WTC11 (cell line): ENCODE measurements at regions not wholly inside any gene's neighbourhood (a gene's known extent, or its start where the extent isn't known, plus 50 kb on each side); places are given as distances from the start of the nearest gene placed in this dataset.

Source experiments
- ATAC-seq: fragments of 200-7000 bp; cut with Tn5 transposase; 2 replicates; pipeline ENCODE4 v1.10.0; 2021; ENCODE audit warnings: mild to moderate bottlenecking, moderate library complexity
- CTCF ChIA-PET: fragments of 300-600 bp; sonication (Branson Sonifier 250); formaldehyde crosslinking; loops from one replicate; lab custom pipeline; 2021; ENCODE audit warnings: antibody characterized with exemption; lab: Charles Lee
- POLR2A ChIA-PET: fragments of 350-600 bp; sonication (Branson Sonifier 250); formaldehyde crosslinking; loops from one replicate; lab custom pipeline; 2021; ENCODE audit warnings: antibody characterized with exemption; lab: Charles Lee
- DNase-seq: peaks from one replicate; pipeline ENCODE4 v3.0.0; 2021; ENCODE audit warnings: low spot score
- H3K27ac Mint-ChIP-seq: 2 replicates; pipeline ENCODE4 v1.8.0; 2021; ENCODE audit warnings: mixed read lengths
- H3K27me3 Mint-ChIP-seq: 2 replicates; pipeline ENCODE4 v1.8.0; 2021; ENCODE audit warnings: low read depth, mild to moderate bottlenecking, moderate library complexity, mixed read lengths
- H3K36me3 Mint-ChIP-seq: 2 replicates; pipeline ENCODE4 v1.8.0; 2021; ENCODE audit warnings: mixed read lengths
- H3K4me1 Mint-ChIP-seq: 2 replicates; pipeline ENCODE4 v1.8.0; 2022; ENCODE audit warnings: mixed read lengths
- H3K4me3 Mint-ChIP-seq: 2 replicates; pipeline ENCODE4 v1.8.0; 2021; ENCODE audit warnings: mild to moderate bottlenecking, moderate library complexity, mixed read lengths
- H3K9me3 Mint-ChIP-seq: 2 replicates; pipeline ENCODE4 v1.8.0; 2021; ENCODE audit warnings: mixed read lengths
- PRDM15 ChIP-seq: sonication (generic); formaldehyde crosslinking; IDR thresholded peaks from 2 replicates; pipeline ENCODE4 v1.8.0; 2022; ENCODE audit warnings: missing genetic modification reagents
- RORB ChIP-seq: fragments of 250-450 bp; sonication (Bioruptor Pico); IDR thresholded peaks from 2 replicates; pipeline ENCODE4 v1.9.0; 2021; ENCODE audit warnings: mild to moderate bottlenecking
- SMAD4 ChIP-seq: sonication (generic); formaldehyde crosslinking; IDR thresholded peaks from 2 replicates; pipeline ENCODE4 v1.8.0; 2022; ENCODE audit warnings: mild to moderate bottlenecking, missing genetic modification reagents
- TP53 ChIP-seq: sonication (generic); formaldehyde crosslinking; IDR thresholded peaks from 2 replicates; pipeline ENCODE4 v1.8.1; 2023; ENCODE audit warnings: mild to moderate bottlenecking, missing genetic modification reagents
- ZMAT4 ChIP-seq: fragments of 250-450 bp; sonication (Bioruptor Pico); IDR thresholded peaks from 2 replicates; pipeline ENCODE4 v1.9.0; 2021; ENCODE audit warnings: mild to moderate bottlenecking
- ZNF121 ChIP-seq: sonication (generic); formaldehyde crosslinking; IDR thresholded peaks from 2 replicates; pipeline ENCODE4 v1.8.0; 2023; ENCODE audit warnings: missing genetic modification reagents
- ZNF425 ChIP-seq: fragments of 250-450 bp; sonication (Bioruptor Pico); conservative IDR thresholded peaks from 2 replicates; pipeline ENCODE4 v1.9.0; 2021; ENCODE audit warnings: mild to moderate bottlenecking
- ZNF671 ChIP-seq: fragments of 250-450 bp; sonication (Bioruptor Pico); IDR thresholded peaks from 2 replicates; pipeline ENCODE4 v1.8.0; 2021; ENCODE audit warnings: mild to moderate bottlenecking
- ZSCAN18 ChIP-seq: fragments of 250-450 bp; sonication (Bioruptor Pico); IDR thresholded peaks from 2 replicates; pipeline ENCODE4 v2.1.2; 2022; ENCODE audit warnings: mild to moderate bottlenecking, moderate library complexity
- TF ChIP-seq, protein P1 (sequence below): sonication (generic); formaldehyde crosslinking; IDR thresholded peaks from 2 replicates; pipeline ENCODE4 v1.8.0; 2022; ENCODE audit warnings: mild to moderate bottlenecking, missing genetic modification reagents
- TF ChIP-seq, protein P2 (sequence below): sonication (generic); formaldehyde crosslinking; conservative IDR thresholded peaks from 2 replicates; pipeline ENCODE4 v1.8.1; 2023; ENCODE audit warnings: mild to moderate bottlenecking, low read depth, missing genetic modification reagents, moderate library complexity
- TF ChIP-seq, protein P3 (sequence below): fragments of 250-450 bp; sonication (Bioruptor Pico); IDR thresholded peaks from 2 replicates; pipeline ENCODE4 v1.9.0; 2021; ENCODE audit warnings: moderate library complexity, mild to moderate bottlenecking, inconsistent platforms, borderline replicate concordance
- TF ChIP-seq, protein P4 (sequence below): sonication (generic); formaldehyde crosslinking; IDR thresholded peaks from 2 replicates; pipeline ENCODE4 v1.8.0; 2023; ENCODE audit warnings: missing genetic modification reagents, mild to moderate bottlenecking, borderline replicate concordance

GRCh38 chr11:130611791-130612251 lies 163.4 kb downstream of the ADAMTS15 start:
- H3K27ac Mint-ChIP-seq, result no peak overlapping the region
- no peaks in the 10 kb centered on the region for H3K9me3 Mint-ChIP-seq
- DNase-seq, result no peak
- ChIA-PET POLR2A (no interaction called here), CTCF (interaction anchor here (1.0 kb wide), 1 partner anchor 69 kb away, joined by 3 read pairs; no protein-coding TSS in a partner anchor)
- no peaks in the 10 kb centered on the region; the same call in 1 of the 2 replicates for H3K27me3 Mint-ChIP-seq
- no peak for ATAC-seq
- H3K36me3 Mint-ChIP-seq, result no peaks in the 10 kb centered on the region
- H3K4me1 Mint-ChIP-seq, result peaks cover 10% of the 10 kb centered on the region
- H3K4me3 Mint-ChIP-seq, result no peak overlapping the region
- TF ChIP-seq TP53 (CRISPR knock-in tag), result no peak
- TF ChIP-seq ZNF671 (CRISPR knock-in tag), result no peak
- TF ChIP-seq, protein P1, sequence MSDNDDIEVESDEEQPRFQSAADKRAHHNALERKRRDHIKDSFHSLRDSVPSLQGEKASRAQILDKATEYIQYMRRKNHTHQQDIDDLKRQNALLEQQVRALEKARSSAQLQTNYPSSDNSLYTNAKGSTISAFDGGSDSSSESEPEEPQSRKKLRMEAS (CRISPR knock-in tag), result no peak
- TF ChIP-seq, protein P2, sequence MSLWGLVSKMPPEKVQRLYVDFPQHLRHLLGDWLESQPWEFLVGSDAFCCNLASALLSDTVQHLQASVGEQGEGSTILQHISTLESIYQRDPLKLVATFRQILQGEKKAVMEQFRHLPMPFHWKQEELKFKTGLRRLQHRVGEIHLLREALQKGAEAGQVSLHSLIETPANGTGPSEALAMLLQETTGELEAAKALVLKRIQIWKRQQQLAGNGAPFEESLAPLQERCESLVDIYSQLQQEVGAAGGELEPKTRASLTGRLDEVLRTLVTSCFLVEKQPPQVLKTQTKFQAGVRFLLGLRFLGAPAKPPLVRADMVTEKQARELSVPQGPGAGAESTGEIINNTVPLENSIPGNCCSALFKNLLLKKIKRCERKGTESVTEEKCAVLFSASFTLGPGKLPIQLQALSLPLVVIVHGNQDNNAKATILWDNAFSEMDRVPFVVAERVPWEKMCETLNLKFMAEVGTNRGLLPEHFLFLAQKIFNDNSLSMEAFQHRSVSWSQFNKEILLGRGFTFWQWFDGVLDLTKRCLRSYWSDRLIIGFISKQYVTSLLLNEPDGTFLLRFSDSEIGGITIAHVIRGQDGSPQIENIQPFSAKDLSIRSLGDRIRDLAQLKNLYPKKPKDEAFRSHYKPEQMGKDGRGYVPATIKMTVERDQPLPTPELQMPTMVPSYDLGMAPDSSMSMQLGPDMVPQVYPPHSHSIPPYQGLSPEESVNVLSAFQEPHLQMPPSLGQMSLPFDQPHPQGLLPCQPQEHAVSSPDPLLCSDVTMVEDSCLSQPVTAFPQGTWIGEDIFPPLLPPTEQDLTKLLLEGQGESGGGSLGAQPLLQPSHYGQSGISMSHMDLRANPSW, result no peak
- TF ChIP-seq ZNF121 (CRISPR knock-in tag), result no peak
- no peak for TF ChIP-seq ZSCAN18
- no peak for TF ChIP-seq RORB (CRISPR knock-in tag)
- no peak for TF ChIP-seq ZNF425 (CRISPR knock-in tag)
- no peak for TF ChIP-seq PRDM15 (CRISPR knock-in tag)
- TF ChIP-seq, protein P3, sequence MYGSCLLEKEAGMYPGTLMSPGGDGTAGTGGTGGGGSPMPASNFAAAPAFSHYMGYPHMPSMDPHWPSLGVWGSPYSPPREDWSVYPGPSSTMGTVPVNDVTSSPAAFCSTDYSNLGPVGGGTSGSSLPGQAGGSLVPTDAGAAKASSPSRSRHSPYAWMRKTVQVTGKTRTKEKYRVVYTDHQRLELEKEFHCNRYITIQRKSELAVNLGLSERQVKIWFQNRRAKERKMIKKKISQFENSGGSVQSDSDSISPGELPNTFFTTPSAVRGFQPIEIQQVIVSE (CRISPR knock-in tag), result no peak
- TF ChIP-seq, all 79 proteins: peak for 0

GRCh38 chr11:130612291-130612851 lies 163.9 kb downstream of the ADAMTS15 start:
- POLR2A ChIA-PET, result no interaction called here
- Mint-ChIP-seq H3K9me3 (no peaks in the 10 kb centered on the region), H3K4me3 (no peak overlapping the region), H3K27ac (no peak overlapping the region)
- CTCF ChIA-PET, result no interaction called here
- no peak for DNase-seq
- no peak for ATAC-seq
- TF ChIP-seq, protein P2, result no peak
- TF ChIP-seq, protein P4, sequence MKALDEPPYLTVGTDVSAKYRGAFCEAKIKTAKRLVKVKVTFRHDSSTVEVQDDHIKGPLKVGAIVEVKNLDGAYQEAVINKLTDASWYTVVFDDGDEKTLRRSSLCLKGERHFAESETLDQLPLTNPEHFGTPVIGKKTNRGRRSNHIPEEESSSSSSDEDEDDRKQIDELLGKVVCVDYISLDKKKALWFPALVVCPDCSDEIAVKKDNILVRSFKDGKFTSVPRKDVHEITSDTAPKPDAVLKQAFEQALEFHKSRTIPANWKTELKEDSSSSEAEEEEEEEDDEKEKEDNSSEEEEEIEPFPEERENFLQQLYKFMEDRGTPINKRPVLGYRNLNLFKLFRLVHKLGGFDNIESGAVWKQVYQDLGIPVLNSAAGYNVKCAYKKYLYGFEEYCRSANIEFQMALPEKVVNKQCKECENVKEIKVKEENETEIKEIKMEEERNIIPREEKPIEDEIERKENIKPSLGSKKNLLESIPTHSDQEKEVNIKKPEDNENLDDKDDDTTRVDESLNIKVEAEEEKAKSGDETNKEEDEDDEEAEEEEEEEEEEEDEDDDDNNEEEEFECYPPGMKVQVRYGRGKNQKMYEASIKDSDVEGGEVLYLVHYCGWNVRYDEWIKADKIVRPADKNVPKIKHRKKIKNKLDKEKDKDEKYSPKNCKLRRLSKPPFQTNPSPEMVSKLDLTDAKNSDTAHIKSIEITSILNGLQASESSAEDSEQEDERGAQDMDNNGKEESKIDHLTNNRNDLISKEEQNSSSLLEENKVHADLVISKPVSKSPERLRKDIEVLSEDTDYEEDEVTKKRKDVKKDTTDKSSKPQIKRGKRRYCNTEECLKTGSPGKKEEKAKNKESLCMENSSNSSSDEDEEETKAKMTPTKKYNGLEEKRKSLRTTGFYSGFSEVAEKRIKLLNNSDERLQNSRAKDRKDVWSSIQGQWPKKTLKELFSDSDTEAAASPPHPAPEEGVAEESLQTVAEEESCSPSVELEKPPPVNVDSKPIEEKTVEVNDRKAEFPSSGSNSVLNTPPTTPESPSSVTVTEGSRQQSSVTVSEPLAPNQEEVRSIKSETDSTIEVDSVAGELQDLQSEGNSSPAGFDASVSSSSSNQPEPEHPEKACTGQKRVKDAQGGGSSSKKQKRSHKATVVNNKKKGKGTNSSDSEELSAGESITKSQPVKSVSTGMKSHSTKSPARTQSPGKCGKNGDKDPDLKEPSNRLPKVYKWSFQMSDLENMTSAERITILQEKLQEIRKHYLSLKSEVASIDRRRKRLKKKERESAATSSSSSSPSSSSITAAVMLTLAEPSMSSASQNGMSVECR, result no peak
- TF ChIP-seq, protein P1 (CRISPR knock-in tag), result no peak
- TF ChIP-seq SMAD4 (CRISPR knock-in tag) (no peak), ZMAT4 (no peak)
- TF ChIP-seq, all 79 proteins: peak for 0
- peaks cover 10% of the 10 kb centered on the region for H3K4me1 Mint-ChIP-seq
- H3K36me3 Mint-ChIP-seq, result no peaks in the 10 kb centered on the region
- H3K27me3 Mint-ChIP-seq, result no peaks in the 10 kb centered on the region; the same call in 1 of the 2 replicates
